ENCODE measurements at regions not wholly inside any gene's neighbourhood (a gene's known extent, or its start where the extent isn't known, plus 50 kb on each side); places are given as distances from the start of the nearest gene placed in this dataset.
"Not testable (repeated sequence)": the region's sequence is repeated elsewhere in the genome, so short reads cannot be mapped to it uniquely, and the experiment has no call there.

DNA sequence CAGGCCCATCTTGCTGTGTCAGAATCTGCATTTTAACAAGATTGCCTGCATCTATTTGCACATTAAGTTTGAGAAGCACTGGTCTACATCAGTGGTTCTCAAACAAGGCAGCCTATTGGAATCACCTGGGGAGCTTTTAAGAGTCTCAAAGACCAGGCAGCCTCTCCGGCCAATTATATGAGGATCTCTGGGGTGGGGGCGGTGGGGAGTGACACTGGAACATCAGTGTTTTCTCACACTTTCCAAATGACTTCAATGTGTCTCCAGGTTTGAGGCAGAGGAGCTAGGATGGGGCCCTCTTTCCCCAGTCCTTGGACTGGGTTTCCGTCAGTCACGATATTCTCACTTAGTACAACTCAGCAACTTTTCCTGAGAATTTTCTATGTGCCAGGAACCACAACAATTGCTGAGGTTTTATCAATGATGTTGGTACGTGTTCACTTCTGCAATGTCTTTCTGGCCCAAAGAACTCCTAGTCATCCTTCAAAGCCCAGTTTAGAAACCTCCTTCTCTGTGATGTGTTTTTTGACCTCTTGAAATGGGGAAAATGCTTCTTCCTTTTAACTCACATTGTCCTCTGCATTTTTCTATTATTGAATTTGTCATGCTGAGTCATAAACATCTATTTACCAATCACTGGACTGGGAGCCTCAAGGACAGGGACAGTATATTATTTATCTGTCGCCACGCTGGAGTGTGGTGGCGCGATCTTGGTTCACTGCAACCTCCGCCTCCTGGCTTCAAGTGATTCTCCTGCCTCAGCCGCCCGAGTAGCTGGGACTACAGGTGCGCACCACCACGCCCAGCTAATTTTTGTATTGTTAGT is 130.9 kb downstream of the MYCN start:
- FAIRE-seq = no peak

DNA sequence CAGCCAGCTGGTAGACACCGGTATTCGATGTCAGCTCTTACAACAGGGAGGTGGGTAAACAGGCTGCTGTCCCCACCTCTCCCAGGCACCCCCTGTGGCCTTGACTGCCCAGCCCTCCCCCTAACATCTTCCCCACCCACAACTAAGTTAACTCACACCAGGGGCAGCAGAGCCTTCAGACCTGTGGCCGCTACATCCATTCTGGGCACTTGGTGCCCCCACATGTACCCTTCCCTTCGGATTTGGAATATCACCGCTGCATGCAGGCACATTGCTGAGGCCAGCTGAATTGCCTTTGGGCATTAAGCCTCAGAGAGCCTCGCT is 130.3 kb downstream of the MYCN start:
- no peak for FAIRE-seq

- no peak for FAIRE-seq
These were observed 129.7 kb downstream of the MYCN start for GRCh38 chr2:16069933-16070647.

- FAIRE-seq = no peak
These were observed 129.2 kb downstream of the MYCN start for GRCh38 chr2:16069663-16069932.

- FAIRE-seq = no peak
These were observed 128.2 kb downstream of the MYCN start for GRCh38 chr2:16068552-16068940.

DNA sequence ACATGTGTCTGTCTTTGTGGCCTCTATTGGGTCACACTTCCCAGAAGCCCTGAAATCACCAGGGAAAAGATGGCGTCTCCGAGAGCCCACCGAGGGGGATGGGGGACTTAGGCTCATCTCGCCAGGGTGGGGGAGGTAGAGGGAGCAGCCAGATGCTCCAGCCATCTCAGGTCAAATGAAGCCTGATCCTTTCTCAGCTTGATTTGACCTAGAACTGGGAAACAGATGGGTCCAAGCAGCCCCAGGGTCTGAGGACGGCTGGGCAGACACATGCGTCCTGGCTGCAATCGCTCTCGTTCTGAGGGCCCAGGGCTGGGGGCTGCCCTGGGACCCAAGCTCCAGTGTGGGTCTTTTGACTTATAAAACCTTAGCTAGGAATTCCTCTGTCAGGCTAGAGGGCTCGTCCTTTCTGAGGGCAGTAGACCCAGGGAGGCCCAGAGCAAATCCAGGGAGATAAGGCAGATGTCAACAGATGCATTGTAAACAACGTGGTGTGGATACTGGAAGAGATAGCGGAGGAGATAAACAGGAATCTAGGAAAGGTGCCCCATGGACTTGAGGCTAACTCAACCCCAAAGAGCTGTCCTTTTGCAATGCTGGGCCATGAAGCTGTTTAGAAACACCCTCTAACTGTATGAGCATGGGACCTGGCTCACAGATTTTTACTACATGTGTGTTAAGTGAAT is 127.7 kb downstream of the MYCN start:
- FAIRE-seq = no peak

DNA sequence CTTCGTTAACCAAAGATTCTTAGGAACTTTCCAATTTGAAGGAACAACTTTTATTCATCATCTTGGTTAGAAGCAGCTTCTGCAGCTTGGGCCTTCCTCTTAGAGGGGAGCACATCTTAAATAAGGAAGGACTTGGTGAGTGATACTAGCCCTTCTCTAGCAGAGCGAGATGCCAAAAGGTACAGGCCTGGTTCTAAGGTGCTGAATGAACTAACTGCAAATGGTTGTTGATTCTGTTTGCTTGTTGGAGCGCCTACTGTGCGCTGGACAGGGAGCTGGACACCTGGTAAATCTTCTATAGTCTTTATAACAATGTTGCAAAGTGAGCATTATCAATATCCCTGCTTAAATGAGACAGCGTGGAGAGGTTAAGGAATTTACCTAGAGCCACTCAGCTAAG is 127.1 kb downstream of the MYCN start:
- FAIRE-seq = no peak

GRCh38 chr2:16067037-16067406 is 126.7 kb downstream of the MYCN start:
- FAIRE-seq = no peak

GRCh38 chr2:16066261-16067036 is 126.1 kb downstream of the MYCN start:
- no peak for FAIRE-seq

- FAIRE-seq = not testable (repeated sequence)
These were observed 125.1 kb downstream of the MYCN start for GRCh38 chr2:16065272-16066069.

DNA sequence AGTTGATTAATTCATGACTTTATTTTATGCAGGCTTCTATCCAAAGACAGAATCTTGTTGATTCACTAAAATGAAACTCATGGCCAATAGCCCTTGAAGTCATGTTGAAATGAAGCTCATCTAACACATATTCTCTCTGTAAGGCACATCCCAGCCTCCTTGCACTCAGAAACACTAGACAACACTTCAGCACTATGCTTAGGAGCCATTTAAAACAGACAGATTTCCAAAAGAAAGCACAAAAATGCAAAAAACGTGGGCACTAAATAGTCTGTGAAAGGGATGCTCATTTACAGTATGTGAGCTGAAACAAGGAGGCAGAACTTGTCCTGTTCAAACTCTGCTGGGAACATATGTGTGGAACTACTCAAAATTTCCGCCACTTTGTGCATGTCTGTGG is 124.4 kb downstream of the MYCN start:
- no peak for FAIRE-seq

- FAIRE-seq = no peak
These were observed 123.7 kb downstream of the MYCN start for GRCh38 chr2:16063955-16064633.

DNA sequence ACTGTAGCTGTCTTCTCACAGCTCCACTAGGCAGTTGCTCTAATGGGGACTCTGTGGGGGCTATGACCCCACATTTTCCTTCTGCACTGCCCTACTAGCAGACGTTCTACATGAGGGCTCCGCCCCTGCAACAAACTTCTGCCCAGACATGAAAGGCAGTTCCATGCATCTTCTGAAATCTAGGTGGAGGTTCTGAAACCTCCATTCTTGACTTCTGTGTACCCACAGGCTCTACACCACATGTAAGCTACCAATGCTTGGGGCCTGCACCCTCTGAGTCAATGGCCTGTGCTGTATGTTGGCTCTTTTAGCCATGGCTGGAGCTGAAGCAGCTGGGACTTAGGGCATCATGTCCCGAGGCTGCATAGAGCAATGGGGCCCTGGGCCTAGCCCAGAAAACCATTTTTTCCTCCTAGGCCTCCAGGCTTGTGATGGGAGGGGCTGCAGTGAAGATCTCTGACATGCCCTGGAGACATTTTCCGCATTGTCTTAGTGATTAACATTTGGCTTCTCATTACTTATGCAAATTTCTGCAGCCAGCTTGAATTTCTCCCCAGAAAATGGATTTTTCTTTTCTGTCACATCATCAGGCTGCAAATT is 123.0 kb downstream of the MYCN start:
- no peak for FAIRE-seq

- FAIRE-seq = no peak
These were observed 122.3 kb downstream of the MYCN start for GRCh38 chr2:16062471-16063250.

DNA sequence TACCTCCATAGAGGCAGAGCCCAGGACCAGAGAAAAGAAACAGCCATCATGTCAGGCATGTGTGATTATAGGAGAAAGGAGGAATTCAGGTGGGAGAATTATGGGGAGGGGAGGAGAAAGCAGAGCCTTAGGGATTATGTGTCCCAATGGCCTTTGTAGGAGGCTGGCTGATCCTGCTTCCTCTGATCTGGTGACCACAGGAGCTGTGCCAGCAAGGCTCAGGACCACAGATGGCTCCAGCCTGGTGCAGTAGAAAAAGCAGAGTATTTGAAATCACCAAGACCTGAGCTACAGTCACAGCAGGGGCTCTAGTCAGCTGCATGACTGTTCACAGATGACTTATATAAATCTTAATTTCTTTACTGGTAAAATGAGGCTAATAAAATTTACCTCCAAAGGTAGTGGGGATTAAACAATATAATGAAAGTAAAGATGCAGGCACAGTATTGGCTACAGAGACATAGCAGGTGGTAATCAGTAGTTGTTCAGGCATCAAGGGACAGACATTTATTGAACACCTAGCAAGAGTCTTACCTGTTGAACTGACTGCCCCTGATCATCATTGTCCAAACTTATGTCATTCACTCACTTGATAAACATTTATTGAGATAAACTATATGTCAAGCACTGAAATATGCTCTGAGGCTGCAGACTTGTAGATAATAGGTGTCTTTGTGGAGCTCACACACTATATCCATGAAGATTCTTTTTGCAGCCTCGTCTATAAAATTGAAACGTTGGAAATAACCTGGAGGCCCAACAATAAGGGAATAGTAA is 121.3 kb downstream of the MYCN start:
- no peak for FAIRE-seq

GRCh38 chr2:16060936-16061338 is 120.6 kb downstream of the MYCN start:
- FAIRE-seq = no peak

DNA sequence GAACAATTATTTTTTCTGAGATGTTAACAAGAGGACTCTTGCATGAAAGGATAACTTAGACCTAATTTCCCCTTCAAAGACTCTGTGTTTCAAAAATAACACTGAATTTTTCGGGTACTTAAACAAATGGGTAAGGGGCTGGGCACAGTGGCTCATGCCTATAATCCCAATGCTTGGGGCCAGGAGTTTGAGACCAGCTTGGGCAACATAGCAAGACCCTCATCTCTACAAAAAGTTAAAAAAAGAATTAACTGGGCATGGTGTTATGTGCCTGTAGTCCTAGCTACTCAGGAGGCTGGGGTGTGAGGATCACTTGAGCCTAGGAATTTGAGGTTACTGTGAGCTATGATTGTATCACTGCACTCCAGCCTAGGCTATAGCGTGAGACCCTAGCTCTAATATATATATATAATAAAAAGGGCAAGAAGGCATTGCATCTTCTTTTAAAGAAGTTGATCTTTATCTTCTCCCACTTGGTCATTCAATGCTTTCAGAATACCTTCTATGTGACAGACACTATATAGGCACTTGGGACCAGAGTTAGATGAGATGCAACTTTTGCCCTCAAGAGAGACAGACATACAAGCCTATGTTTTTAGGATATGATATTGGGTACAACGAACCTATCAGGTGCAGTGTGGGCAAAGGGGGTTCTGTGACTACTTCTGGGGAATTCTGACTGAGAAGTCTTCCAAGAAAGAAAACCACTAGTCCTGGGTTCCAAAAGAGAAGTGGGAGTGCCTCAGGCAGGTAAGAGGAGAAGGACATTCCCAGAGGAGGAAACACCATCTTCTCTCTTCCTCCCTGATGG is 120.0 kb downstream of the MYCN start:
- FAIRE-seq = no peak

GRCh38 chr2:16059393-16060016 is 119.2 kb downstream of the MYCN start:
- FAIRE-seq = no peak

All from endometrium (tissue), 2 donors.